GM12873 (cell line): ENCODE measurements at regions not wholly inside any gene's neighbourhood (a gene's known extent, or its start where the extent isn't known, plus 50 kb on each side); places are given as distances from the start of the nearest gene placed in this dataset.

Source experiments
- TF ChIP-seq, protein P1 (sequence below): IDR thresholded peaks from 2 replicates; pipeline ENCODE4 v1.5.1; 2012; ENCODE audit warnings: low read depth, mild to moderate bottlenecking, moderate library complexity, low read length, control low read depth; ENCODE audit not compliant: insufficient read depth; ENCODE audit errors: missing control alignments

- TF ChIP-seq, protein P1, sequence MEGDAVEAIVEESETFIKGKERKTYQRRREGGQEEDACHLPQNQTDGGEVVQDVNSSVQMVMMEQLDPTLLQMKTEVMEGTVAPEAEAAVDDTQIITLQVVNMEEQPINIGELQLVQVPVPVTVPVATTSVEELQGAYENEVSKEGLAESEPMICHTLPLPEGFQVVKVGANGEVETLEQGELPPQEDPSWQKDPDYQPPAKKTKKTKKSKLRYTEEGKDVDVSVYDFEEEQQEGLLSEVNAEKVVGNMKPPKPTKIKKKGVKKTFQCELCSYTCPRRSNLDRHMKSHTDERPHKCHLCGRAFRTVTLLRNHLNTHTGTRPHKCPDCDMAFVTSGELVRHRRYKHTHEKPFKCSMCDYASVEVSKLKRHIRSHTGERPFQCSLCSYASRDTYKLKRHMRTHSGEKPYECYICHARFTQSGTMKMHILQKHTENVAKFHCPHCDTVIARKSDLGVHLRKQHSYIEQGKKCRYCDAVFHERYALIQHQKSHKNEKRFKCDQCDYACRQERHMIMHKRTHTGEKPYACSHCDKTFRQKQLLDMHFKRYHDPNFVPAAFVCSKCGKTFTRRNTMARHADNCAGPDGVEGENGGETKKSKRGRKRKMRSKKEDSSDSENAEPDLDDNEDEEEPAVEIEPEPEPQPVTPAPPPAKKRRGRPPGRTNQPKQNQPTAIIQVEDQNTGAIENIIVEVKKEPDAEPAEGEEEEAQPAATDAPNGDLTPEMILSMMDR, result no peak
Observed at GRCh38 chr5:119876522-119876921, 247.2 kb downstream of the FAM170A start.

- TF ChIP-seq, protein P1, result no peak
Observed at GRCh38 chr5:119878712-119879111, 249.4 kb downstream of the FAM170A start.

GRCh38 chr5:119879446-119879845 lies 250.1 kb downstream of the FAM170A start:
- TF ChIP-seq, protein P1, result no peak

GRCh38 chr5:119895066-119895465 lies 265.7 kb downstream of the FAM170A start:
- TF ChIP-seq, protein P1, result no peak

DNA sequence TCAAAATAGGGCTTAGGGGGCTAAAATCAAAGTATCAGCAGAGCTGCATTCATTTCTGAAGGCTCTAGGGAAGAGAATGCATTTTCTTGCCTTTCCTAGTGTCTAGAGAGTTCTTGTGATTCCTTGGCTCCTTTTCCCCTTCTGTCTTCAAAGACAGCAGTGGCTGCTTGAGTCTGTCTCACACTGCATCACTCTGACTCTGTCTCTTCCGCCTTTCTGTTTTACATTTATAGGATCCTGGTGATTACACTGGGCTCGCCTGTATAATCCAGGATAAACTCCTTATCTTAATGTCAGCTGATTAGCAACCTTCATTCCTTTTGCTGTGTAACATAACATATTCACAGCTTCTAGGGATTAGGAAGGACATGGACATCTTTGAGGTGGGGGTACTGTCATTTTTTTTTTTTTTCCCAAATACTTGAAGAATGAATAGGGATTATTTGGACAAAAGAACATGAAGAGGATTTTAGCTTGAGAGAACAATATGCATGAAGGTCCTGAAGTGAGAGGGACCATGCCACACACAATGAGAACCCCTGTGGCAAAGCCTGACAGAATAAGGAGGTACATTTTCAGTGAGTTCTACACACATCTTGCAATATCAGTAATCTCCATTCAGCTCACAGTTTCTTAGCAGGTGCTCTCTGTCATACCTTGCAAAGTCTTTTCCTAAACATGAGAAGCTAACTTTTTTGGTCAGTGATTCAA lies 267.6 kb downstream of the FAM170A start:
- TF ChIP-seq, protein P1, result no peak

DNA sequence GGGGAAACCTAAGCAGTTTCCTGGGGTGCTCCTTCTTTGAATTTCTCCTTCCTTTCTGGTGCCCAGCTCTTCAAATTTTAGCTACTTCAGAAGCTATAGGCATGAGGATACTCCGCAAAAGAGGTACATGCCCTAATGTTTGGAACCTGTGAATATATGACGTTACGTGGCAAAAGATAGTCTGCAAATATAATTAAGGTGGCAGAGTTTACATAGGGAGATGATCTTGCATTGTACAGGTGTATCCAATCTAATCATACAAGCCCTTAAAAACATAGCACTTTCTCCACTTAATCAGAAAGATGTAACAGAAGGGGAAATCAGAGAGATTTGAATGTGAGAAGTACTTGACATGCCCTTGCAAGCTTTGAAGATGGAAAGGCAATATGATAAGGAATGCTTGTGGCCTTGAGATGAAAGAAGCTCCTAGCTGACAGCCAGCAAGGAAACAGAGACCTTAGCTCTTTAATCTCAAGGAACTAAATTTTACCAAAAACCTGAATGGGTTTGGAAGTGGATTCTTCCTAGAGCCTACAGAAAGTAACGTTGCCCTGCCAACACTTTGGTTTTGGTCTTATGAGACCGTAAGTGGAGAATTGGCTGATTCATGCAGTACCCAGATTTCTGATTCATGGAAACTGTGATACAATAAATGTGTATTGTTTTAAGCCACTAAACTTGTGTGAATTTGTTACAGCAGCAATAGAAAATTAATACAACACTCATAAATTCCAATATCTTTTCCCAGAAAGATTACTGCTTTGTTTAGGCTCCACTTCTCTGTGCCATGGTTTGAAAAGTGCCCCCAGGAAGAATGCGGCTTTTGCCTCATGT lies 268.4 kb downstream of the FAM170A start:
- TF ChIP-seq, protein P1, result no peak

DNA sequence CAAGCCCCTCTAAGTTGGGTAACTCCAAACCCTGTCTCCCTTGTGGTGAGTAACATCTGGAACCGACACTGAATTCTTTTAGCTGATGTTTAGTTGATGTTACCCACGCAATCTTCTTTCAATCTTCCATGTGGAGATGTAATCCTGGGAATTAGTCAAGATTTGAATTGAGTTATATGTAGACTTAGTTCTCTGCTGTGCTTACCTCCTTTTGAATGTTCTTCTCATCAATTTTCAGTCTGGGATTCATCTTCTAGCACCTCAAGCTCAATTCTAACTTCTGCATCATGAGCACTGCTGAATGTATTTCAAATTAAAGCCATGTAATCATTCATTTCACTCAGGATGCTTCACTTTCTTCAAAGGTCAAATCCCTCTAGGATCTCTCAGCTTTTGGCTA lies 270.6 kb downstream of the FAM170A start:
- TF ChIP-seq, protein P1, result no peak
